Nucleus accumbens (tissue), 56 donors: ENCODE measurements at regions not wholly inside any gene's neighbourhood (a gene's known extent, or its start where the extent isn't known, plus 50 kb on each side); places are given as distances from the start of the nearest gene placed in this dataset.
A peak's percentile ranks its signal among the peaks of the same experiment; 100 is the strongest.

Experiments used
- DNase-seq, 56 donors: peaks; one replicate each; lab custom pipeline; 2025; lab: John Stamatoyannopoulos, UW

GRCh38 chr15:29342201-29342600, 72.6 kb upstream of the NSMCE3 start:
- no peak for DNase-seq

GRCh38 chr15:29337156-29337959, 67.7 kb upstream of the NSMCE3 start:
- DNase-seq = peak in 6 of 56 donors; percentile 6 to 31 (median 11)

GRCh38 chr15:29334544-29334943, 64.9 kb upstream of the NSMCE3 start:
- no peak for DNase-seq

- DNase-seq = no peak
These were observed 63.6 kb upstream of the NSMCE3 start for GRCh38 chr15:29333261-29333660.

- DNase-seq = no peak
These were observed 62.0 kb upstream of the NSMCE3 start for GRCh38 chr15:29331669-29332068.

- DNase-seq = no peak
These were observed 61.4 kb upstream of the NSMCE3 start for GRCh38 chr15:29331071-29331470.

GRCh38 chr15:29324746-29325145, 55.1 kb upstream of the NSMCE3 start:
- DNase-seq = no peak

- no peak for DNase-seq
These were observed 53.9 kb upstream of the NSMCE3 start for GRCh38 chr15:29323557-29323956.

GRCh38 chr15:29322415-29322814, 52.8 kb upstream of the NSMCE3 start:
- no peak for DNase-seq

- DNase-seq = no peak
These were observed 50.8 kb upstream of the NSMCE3 start for GRCh38 chr15:29320420-29320819.

- no peak for DNase-seq
These were observed 50.2 kb upstream of the NSMCE3 start for GRCh38 chr15:29319823-29320222.
